ENCODE measurements at regions not wholly inside any gene's neighbourhood (a gene's known extent, or its start where the extent isn't known, plus 50 kb on each side); places are given as distances from the start of the nearest gene placed in this dataset.

DNA sequence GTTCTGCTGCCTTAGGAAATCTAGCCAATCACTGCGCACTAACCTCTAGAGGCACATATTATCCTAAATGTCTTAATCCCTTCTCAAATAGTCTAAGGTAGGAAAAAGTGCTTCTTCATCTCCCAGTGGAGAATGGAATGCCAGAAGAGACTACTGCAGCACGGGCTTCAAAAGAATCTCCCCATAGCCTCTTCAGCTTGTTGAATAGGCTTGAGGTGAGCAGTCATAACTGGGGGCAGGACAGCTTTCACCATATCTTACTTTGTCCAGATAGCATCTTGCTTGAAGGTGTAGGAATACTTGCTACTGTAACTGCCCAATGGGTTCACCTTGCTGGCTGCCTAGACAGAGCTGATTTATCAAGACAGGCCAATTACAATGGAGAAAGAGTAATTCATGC is 88.8 kb downstream of the MBL2 start:
- TF ChIP-seq, protein P1, sequence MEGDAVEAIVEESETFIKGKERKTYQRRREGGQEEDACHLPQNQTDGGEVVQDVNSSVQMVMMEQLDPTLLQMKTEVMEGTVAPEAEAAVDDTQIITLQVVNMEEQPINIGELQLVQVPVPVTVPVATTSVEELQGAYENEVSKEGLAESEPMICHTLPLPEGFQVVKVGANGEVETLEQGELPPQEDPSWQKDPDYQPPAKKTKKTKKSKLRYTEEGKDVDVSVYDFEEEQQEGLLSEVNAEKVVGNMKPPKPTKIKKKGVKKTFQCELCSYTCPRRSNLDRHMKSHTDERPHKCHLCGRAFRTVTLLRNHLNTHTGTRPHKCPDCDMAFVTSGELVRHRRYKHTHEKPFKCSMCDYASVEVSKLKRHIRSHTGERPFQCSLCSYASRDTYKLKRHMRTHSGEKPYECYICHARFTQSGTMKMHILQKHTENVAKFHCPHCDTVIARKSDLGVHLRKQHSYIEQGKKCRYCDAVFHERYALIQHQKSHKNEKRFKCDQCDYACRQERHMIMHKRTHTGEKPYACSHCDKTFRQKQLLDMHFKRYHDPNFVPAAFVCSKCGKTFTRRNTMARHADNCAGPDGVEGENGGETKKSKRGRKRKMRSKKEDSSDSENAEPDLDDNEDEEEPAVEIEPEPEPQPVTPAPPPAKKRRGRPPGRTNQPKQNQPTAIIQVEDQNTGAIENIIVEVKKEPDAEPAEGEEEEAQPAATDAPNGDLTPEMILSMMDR (IDR thresholded peaks at IDR 0.05 in 8 of 11, conservative IDR thresholded peaks at IDR 0.05 in 3 of 11) = no peak
- no peak for TF ChIP-seq POLR2A (IDR thresholded peaks at IDR 0.05)
